Smooth muscle cell (in vitro differentiated cells): ENCODE measurements at regions not wholly inside any gene's neighbourhood (a gene's known extent, or its start where the extent isn't known, plus 50 kb on each side); places are given as distances from the start of the nearest gene placed in this dataset.
"Not testable (repeated sequence)": the region's sequence is repeated elsewhere in the genome, so short reads cannot be mapped to it uniquely, and the experiment has no call there.

Experiments used
- DNase-seq: peaks from one replicate; lab custom pipeline; 2025; ENCODE audit not compliant: unreplicated experiment; lab: John Stamatoyannopoulos, UW
- H2AFZ ChIP-seq: fragments of 200-600 bp; sonication (generic); 2 replicates; pipeline ENCODE4 v1.6.0; 2016; ENCODE audit warnings: antibody characterized with exemption, low read depth, mild to moderate bottlenecking
- H3F3A ChIP-seq: fragments of 200-600 bp; sonication (generic); 2 replicates; pipeline ENCODE4 v1.6.0; 2017; ENCODE audit warnings: antibody characterized with exemption, low read depth
- H3K27ac ChIP-seq: fragments of 200-600 bp; sonication (generic); 2 replicates; pipeline ENCODE4 v1.5.1; 2016; ENCODE audit warnings: low read depth, mild to moderate bottlenecking
- H3K27me3 ChIP-seq: fragments of 200-600 bp; sonication (generic); 2 replicates; pipeline ENCODE4 v1.6.1; 2016; ENCODE audit warnings: low read depth, mild to moderate bottlenecking
- H3K36me3 ChIP-seq: fragments of 200-600 bp; sonication (generic); 2 replicates; pipeline ENCODE4 v1.5.1; 2016; ENCODE audit warnings: low read depth
- H3K4me1 ChIP-seq: fragments of 200-600 bp; sonication (generic); 2 replicates; pipeline ENCODE4 v1.5.1; 2016; ENCODE audit warnings: low read depth
- H3K4me2 ChIP-seq: fragments of 200-600 bp; sonication (generic); 2 replicates; pipeline ENCODE4 v1.6.0; 2016; ENCODE audit warnings: mild to moderate bottlenecking
- H3K4me3 ChIP-seq: fragments of 200-600 bp; sonication (generic); 2 replicates; pipeline ENCODE4 v1.5.1; 2016; ENCODE audit warnings: mild to moderate bottlenecking
- H3K79me2 ChIP-seq: fragments of 200-600 bp; sonication (generic); 2 replicates; pipeline ENCODE4 v1.6.0; 2016; ENCODE audit warnings: low read depth, mild to moderate bottlenecking
- H3K9ac ChIP-seq: fragments of 200-600 bp; sonication (generic); 2 replicates; pipeline ENCODE4 v1.6.0; 2016; ENCODE audit warnings: low read depth
- H3K9me3 ChIP-seq: fragments of 200-600 bp; sonication (generic); replicated peaks from 2 replicates; pipeline ENCODE4 v1.5.1; 2016; ENCODE audit warnings: low read depth
- H4K20me1 ChIP-seq: fragments of 200-600 bp; sonication (generic); 2 replicates; pipeline ENCODE4 v1.6.0; 2016; ENCODE audit warnings: low read depth
- CTCF ChIP-seq: fragments of 200-600 bp; sonication (generic); IDR thresholded peaks from 2 replicates; pipeline ENCODE4 v1.5.1; 2017; ENCODE audit warnings: borderline replicate concordance, mild to moderate bottlenecking, antibody characterized with exemption; ENCODE audit not compliant: insufficient read depth, poor library complexity, severe bottlenecking
- WGBS: methylation state at CpG from one replicate; pipeline ENCODE4 v1.1.7; 2016; ENCODE audit warnings: low lambda C conversion rate; 5-methylcytosine and 5-hydroxymethylcytosine counted together

- H3K27me3 ChIP-seq: no peaks in the 10 kb centered on the region
- no peak overlapping the region for H3K4me3 ChIP-seq
- no peak overlapping the region for H3K27ac ChIP-seq
- H3K4me1 ChIP-seq: no peaks in the 10 kb centered on the region
- no peaks in the 10 kb centered on the region for H4K20me1 ChIP-seq
- H3K79me2 ChIP-seq: no peaks in the 10 kb centered on the region
- H3K9ac ChIP-seq: no peak overlapping the region
- TF ChIP-seq CTCF: no peak
- H3K9me3 ChIP-seq: no peaks in the 10 kb centered on the region
- no peaks in the 10 kb centered on the region for H3F3A ChIP-seq
- H3K4me2 ChIP-seq: no peak overlapping the region
- H3K36me3 ChIP-seq: no peaks in the 10 kb centered on the region
- DNase-seq: no peak
- H2AFZ ChIP-seq: no peak overlapping the region
Observed at GRCh38 chr3:144963810-144964209, 992.2 kb downstream of the DIPK2A start.

- Histone ChIP-seq H3F3A (no peaks in the 10 kb centered on the region), H3K79me2 (no peaks in the 10 kb centered on the region), H2AFZ (no peak overlapping the region), H4K20me1 (no peaks in the 10 kb centered on the region), H3K9me3 (no peaks in the 10 kb centered on the region), H3K4me1 (peaks cover 6% of the 10 kb centered on the region), H3K27ac (no peak overlapping the region), H3K4me3 (no peak overlapping the region), H3K9ac (no peak overlapping the region), H3K27me3 (no peaks in the 10 kb centered on the region), H3K36me3 (no peaks in the 10 kb centered on the region), H3K4me2 (no peak overlapping the region)
- no peak for TF ChIP-seq CTCF
- WGBS: 74% methylated on average over 2 of the region's 2 CpGs
- DNase-seq: no peak
Observed at GRCh38 chr3:144966560-144966959, 994.9 kb downstream of the DIPK2A start.

- H3K4me2 ChIP-seq: peak overlapping the region; percentile 59
- H3K36me3 ChIP-seq: no peaks in the 10 kb centered on the region
- peak overlapping the region; percentile 60 for H2AFZ ChIP-seq
- no peaks in the 10 kb centered on the region for H4K20me1 ChIP-seq
- H3K4me1 ChIP-seq: peaks cover 6% of the 10 kb centered on the region
- WGBS: 40% methylated on average over 1 of the region's 1 CpG
- no peaks in the 10 kb centered on the region for H3K79me2 ChIP-seq
- H3K27ac ChIP-seq: peak overlapping the region; percentile 80
- H3K4me3 ChIP-seq: no peak overlapping the region
- no peaks in the 10 kb centered on the region for H3K27me3 ChIP-seq
- peaks cover 4% of the 10 kb centered on the region for H3K9me3 ChIP-seq
- no peak for TF ChIP-seq CTCF
- no peaks in the 10 kb centered on the region for H3F3A ChIP-seq
- peak overlapping the region; percentile 21 for H3K9ac ChIP-seq
- no peak for DNase-seq
Observed at GRCh38 chr3:144968750-144969350, 997.2 kb downstream of the DIPK2A start.

GRCh38 chr3:144984481-144984880, 1012.9 kb downstream of the DIPK2A start:
- not testable (repeated sequence) for DNase-seq, H3K9me3 ChIP-seq, H3K27ac ChIP-seq, H3K4me2 ChIP-seq, H3K9ac ChIP-seq, H3K79me2 ChIP-seq, H3K27me3 ChIP-seq, H3F3A ChIP-seq, H2AFZ ChIP-seq, H4K20me1 ChIP-seq, H3K36me3 ChIP-seq, H3K4me1 ChIP-seq, H3K4me3 ChIP-seq
- WGBS: 88% methylated on average over 7 of the region's 7 CpGs
